ENCODE measurements at regions not wholly inside any gene's neighbourhood (a gene's known extent, or its start where the extent isn't known, plus 50 kb on each side); places are given as distances from the start of the nearest gene placed in this dataset.

DNA sequence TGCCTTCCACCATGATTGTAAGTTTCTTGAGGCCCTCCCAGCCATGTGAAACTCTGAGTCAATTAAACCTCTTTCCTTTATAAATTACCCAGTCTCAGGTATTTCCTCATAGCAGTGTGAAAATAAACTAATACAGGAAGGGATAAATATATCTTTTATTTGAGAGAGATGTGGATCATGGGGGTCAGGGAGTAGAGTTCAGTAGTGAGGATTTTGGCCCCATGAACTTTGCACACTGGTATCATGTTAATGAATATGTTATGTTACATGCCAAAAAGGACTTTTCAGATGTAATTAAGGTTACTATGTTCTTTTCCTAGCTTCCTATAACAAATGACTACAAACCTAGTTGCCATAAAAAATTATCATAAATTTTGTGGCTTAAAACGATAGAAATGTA, 1393.7 kb downstream of the DSC3 start:
- TF ChIP-seq, protein P1, sequence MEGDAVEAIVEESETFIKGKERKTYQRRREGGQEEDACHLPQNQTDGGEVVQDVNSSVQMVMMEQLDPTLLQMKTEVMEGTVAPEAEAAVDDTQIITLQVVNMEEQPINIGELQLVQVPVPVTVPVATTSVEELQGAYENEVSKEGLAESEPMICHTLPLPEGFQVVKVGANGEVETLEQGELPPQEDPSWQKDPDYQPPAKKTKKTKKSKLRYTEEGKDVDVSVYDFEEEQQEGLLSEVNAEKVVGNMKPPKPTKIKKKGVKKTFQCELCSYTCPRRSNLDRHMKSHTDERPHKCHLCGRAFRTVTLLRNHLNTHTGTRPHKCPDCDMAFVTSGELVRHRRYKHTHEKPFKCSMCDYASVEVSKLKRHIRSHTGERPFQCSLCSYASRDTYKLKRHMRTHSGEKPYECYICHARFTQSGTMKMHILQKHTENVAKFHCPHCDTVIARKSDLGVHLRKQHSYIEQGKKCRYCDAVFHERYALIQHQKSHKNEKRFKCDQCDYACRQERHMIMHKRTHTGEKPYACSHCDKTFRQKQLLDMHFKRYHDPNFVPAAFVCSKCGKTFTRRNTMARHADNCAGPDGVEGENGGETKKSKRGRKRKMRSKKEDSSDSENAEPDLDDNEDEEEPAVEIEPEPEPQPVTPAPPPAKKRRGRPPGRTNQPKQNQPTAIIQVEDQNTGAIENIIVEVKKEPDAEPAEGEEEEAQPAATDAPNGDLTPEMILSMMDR (IDR thresholded peaks at IDR 0.05): no peak
- TF ChIP-seq EZH2phosphoT487 (IDR thresholded peaks at IDR 0.05): no peak
